Activated T-helper 17 cell treated with anti-CD3 and anti-CD28 coated beads, Interleukin-2, amount 50 U/mL, for 72 hours (primary cell): ENCODE measurements at regions not wholly inside any gene's neighbourhood (a gene's known extent, or its start where the extent isn't known, plus 50 kb on each side); places are given as distances from the start of the nearest gene placed in this dataset.
"Not testable (repeated sequence)": the region's sequence is repeated elsewhere in the genome, so short reads cannot be mapped to it uniquely, and the experiment has no call there.

Experiments used
- ATAC-seq: fragments of 150-1000 bp; cut with Tn5 transposase; replicated peaks from 2 replicates; pipeline ENCODE4 v1.10.0; 2021; ENCODE audit warnings: mild to moderate bottlenecking, moderate library complexity
- H3K27ac Mint-ChIP-seq: one replicate; pipeline ENCODE4 v1.8.0; 2022; ENCODE audit warnings: mixed read lengths
- H3K27me3 Mint-ChIP-seq: one replicate; pipeline ENCODE4 v1.8.0; 2022; ENCODE audit warnings: mixed read lengths
- H3K36me3 Mint-ChIP-seq: one replicate; pipeline ENCODE4 v1.8.0; 2022; ENCODE audit warnings: low read depth, mild to moderate bottlenecking, mixed read lengths
- H3K4me1 Mint-ChIP-seq: one replicate; pipeline ENCODE4 v1.8.0; 2022; ENCODE audit warnings: mixed read lengths
- H3K4me3 Mint-ChIP-seq: one replicate; pipeline ENCODE4 v1.8.0; 2022; ENCODE audit warnings: mild to moderate bottlenecking, mixed read lengths
- H3K9me3 Mint-ChIP-seq: one replicate; pipeline ENCODE4 v1.8.0; 2022; ENCODE audit warnings: mixed read lengths

DNA sequence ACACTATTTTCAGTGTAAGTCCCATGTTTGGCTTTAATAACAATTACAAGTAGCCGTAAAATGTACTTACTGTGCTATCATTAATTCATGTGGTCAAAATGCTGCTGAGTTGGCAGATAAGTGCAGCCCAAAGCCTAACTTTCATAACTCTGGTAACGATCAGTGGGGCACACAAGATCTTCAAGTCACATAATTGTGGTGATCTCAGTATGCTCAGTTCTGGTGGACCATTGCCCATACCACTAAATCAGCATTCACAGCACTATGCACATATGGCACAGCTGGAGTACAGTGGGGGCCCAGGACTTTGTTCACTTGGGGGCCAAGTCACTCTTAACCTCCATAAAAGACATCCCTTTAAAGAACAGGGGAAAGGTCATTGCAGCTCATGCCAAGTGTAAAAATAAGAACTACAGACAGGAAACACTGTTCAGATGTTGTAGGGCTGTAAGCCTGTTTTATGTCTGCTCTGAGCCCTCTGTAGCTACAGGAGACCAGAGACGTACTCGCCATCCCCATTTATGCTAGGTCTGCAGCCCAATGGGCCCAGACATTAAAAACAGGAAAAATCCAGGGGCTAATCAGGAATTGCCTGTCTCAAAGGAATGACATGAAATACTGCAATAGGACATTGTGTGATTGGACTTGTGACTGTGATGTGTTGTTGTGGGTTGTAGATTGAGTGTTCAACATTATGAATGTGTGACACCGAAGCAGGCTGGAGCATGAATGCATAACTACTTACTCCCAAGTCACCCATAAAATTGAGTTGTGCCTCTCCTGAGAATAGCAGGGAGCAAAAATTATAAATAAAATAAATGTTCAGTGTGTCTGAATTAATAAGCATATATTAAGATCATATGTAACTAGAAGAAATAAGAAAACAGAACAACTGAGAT lies 282.5 kb upstream of the EPHA3 start:
- no peak for ATAC-seq
- no peaks in the 10 kb centered on the region for H3K4me1 Mint-ChIP-seq
- H3K27ac Mint-ChIP-seq = no peak overlapping the region
- no peaks in the 10 kb centered on the region for H3K27me3 Mint-ChIP-seq
- H3K4me3 Mint-ChIP-seq = no peak overlapping the region
- H3K9me3 Mint-ChIP-seq = peaks cover 4% of the 10 kb centered on the region
- H3K36me3 Mint-ChIP-seq = no peaks in the 10 kb centered on the region

DNA sequence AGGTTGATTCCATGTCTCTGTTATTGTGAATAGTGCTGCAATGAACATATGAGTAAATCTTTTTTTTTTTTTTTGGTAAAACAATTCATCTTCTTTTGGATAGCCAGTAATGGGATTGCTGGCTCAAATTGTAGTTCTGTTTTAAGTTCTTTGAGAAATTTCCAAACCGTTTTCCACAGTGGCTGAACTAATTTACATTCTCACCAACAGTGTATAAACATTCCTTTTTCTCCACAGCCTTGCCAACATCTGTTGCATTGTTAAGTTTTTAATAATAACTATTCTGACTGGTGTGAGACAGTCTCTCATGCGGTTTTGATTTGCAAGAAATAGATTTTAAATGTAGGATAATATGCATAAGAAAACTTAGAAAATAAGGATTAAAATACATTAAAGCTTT lies 279.0 kb upstream of the EPHA3 start:
- peaks cover 4% of the 10 kb centered on the region for H3K9me3 Mint-ChIP-seq

DNA sequence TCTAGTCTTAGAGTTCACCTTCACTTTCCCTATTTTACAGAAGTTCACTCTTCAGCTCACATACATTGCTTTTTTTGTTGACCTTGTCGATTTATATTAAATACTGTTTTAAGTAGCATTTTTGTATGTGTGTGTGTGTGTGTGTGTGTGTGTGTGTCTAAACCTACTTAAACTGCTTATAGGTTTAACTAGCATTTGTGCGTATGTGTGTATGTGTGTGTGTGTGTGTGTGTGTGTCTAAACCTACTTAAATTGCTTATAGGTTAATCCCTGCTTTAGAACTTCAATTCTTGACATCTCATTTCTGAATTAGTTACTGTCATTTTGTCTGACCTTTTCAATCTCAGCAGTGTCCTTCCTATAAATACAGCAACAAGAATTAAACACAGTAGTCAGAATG lies 254.8 kb upstream of the EPHA3 start:
- no peak overlapping the region for H3K4me3 Mint-ChIP-seq
- no peak for ATAC-seq

More for the DNA sequence above, 279.0 kb upstream of the EPHA3 start:
- H3K36me3 Mint-ChIP-seq = no peaks in the 10 kb centered on the region
- no peak overlapping the region for H3K4me3 Mint-ChIP-seq
- no peak overlapping the region for H3K27ac Mint-ChIP-seq
- H3K4me1 Mint-ChIP-seq = no peaks in the 10 kb centered on the region
- no peak for ATAC-seq
- H3K27me3 Mint-ChIP-seq = no peaks in the 10 kb centered on the region

DNA sequence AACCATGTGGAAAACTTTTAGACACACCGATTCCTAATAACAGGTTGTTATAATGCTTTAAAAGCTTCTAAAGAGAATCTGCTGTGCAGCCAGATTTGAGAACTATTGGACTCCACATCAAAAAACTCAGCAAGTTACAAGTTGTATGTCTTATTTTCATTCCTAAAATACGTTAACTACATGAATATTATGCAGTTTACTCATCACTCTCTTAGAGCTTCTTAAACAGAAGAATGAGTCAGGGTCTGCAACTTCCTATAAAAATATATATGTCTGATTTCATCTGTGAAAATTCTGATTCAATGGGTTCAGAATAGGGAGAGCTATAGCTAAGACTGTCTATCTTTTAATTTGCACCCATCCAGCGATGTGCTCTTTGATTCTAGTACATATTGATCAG lies 244.2 kb upstream of the EPHA3 start:
- peaks cover 5% of the 10 kb centered on the region for H3K9me3 Mint-ChIP-seq
- ATAC-seq = no peak
- no peak overlapping the region for H3K27ac Mint-ChIP-seq
- H3K27me3 Mint-ChIP-seq = no peaks in the 10 kb centered on the region
- no peak overlapping the region for H3K4me3 Mint-ChIP-seq
- H3K36me3 Mint-ChIP-seq = no peaks in the 10 kb centered on the region
- H3K4me1 Mint-ChIP-seq = no peaks in the 10 kb centered on the region

More for the DNA sequence above, 254.8 kb upstream of the EPHA3 start:
- Mint-ChIP-seq H3K36me3 (no peaks in the 10 kb centered on the region), H3K27me3 (no peaks in the 10 kb centered on the region), H3K4me1 (no peaks in the 10 kb centered on the region), H3K9me3 (peaks cover 7% of the 10 kb centered on the region), H3K27ac (no peak overlapping the region)

DNA sequence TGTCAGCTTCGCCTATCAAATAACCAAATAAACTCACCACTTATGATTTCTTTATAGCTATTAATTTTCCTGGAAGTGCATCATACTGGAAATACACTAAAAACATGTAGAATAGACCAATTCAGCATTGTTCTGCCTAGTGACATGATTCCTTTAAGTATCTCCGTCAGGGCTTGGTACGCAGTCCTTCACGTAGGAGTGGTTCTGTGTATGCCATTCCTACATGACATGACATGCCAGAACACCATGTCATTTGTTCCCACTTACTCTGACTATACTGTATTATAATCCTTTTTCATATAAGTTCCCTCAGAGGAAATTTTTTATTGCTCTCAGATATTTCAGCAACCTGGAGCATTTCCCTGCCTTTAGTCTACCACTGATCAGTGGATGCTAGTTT lies 230.7 kb upstream of the EPHA3 start:
- ATAC-seq = no peak
- Mint-ChIP-seq H3K4me3 (no peak overlapping the region), H3K36me3 (no peaks in the 10 kb centered on the region), H3K27me3 (no peaks in the 10 kb centered on the region), H3K27ac (no peak overlapping the region), H3K9me3 (peaks cover 7% of the 10 kb centered on the region), H3K4me1 (no peaks in the 10 kb centered on the region)

DNA sequence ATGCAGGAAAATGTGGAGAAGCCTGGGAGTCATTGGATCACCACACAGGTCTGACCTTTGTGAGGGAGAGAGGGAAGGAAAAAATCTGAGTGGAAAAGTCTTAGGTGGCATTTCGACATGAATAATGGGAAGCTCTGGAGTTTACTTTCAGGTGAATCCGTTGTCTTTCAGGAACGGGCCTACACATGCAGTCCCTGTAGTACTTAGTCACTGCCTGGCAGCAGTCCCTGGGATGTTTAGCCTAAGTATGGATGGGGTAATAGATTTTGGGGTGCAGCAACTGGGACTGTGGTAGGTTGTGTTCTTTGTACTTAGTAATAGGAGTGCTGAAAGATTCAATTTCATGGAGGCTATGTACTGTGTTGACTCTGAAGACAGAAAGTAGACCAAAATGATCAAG lies 227.5 kb upstream of the EPHA3 start:
- ATAC-seq = no peak
- Mint-ChIP-seq H3K4me3 (no peak overlapping the region), H3K4me1 (no peaks in the 10 kb centered on the region), H3K9me3 (peaks cover 7% of the 10 kb centered on the region), H3K36me3 (no peaks in the 10 kb centered on the region), H3K27ac (no peak overlapping the region), H3K27me3 (no peaks in the 10 kb centered on the region)

DNA sequence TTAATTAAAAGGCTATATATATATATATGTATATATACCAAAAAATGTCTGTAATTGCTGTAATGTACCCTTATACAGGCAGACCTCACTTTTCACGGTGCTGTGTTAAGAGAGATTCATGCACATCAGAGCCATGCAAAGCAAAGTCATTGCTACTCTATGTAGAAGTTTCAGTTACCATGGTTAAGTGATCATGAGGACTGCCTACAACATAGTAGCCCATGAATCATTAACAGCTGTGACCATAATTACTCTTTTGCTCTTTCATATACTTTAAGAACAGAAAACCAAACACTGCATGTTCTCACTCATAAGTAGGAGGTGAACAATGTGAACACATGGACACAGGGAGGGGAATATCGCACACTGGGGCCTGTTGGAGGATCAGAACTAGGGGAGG lies 225.3 kb upstream of the EPHA3 start:
- Mint-ChIP-seq H3K27ac (no peak overlapping the region), H3K36me3 (no peaks in the 10 kb centered on the region), H3K4me1 (no peaks in the 10 kb centered on the region), H3K27me3 (no peaks in the 10 kb centered on the region), H3K4me3 (no peak overlapping the region), H3K9me3 (peaks cover 4% of the 10 kb centered on the region)
- ATAC-seq = no peak

DNA sequence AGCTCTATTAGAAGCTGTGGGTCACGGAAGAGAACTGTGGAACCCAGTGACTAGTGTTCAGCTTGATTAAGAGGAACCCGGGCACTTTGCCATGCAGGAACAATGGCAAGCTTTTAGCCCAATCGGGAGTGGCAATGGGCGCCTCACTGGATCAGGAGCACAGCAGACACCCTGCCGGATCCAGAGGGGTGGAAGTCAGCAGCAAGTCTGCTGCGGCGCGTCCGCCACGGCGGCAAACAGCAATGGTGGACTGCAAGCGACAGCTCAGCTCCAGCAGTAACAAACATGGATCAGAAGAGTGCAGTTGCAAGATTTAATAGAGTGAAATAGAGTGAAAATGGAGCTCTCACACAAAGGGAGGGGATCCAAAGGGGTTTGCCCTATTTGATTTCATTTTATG lies 220.8 kb upstream of the EPHA3 start:
- H3K4me3 Mint-ChIP-seq, H3K27me3 Mint-ChIP-seq, ATAC-seq, H3K9me3 Mint-ChIP-seq, H3K4me1 Mint-ChIP-seq, H3K36me3 Mint-ChIP-seq, H3K27ac Mint-ChIP-seq: not testable (repeated sequence)

DNA sequence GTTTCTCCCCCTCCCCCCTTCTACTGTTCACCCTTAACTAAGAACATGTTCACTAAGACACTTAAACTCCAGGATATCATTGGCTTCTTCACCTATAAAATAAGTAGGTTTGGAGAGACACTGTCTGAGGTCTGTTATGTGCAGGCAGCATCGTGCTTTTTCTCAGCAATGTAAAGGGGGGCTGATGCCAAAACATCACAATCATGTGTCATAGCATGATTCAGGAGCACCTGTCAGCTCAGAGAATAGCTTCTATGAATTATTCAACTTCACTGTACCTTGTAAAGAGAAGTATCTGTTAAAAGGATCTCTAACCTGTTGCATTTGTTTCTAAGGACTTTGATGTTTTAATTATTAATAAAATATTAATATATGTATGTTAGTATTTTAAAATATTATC lies 211.4 kb upstream of the EPHA3 start:
- no peak for ATAC-seq
- no peaks in the 10 kb centered on the region for H3K4me1 Mint-ChIP-seq
- peaks cover 7% of the 10 kb centered on the region for H3K9me3 Mint-ChIP-seq
- H3K27me3 Mint-ChIP-seq = no peaks in the 10 kb centered on the region
- H3K36me3 Mint-ChIP-seq = no peaks in the 10 kb centered on the region
- H3K27ac Mint-ChIP-seq = no peak overlapping the region
- no peak overlapping the region for H3K4me3 Mint-ChIP-seq

DNA sequence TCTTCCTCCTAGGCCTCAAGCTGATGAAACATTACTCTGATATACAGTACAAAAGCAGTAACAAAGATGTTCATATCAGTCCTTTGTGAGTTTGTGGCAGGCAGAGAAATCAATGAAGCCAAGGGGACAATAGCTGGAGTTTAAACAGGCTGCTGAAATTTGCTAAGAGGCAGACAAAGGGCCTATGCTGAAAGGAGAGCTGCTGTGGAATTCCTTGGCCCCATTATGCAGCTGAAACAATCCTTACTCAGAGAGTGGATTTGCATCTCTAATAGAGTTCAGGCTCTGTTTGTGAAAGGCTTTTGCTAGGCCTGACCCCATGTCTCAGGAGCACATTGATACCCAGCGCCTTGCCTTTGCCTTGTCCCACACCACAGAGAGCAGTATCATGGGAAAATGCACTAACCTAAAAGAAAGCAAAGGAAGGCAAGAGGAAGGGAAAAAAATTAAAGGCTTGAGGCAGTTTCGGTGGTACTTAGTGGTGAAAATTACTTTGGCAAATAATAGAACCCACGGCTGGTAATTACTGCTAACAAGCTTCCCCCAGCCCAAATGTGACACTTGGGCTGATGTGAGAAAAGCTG lies 195.0 kb upstream of the EPHA3 start:
- ATAC-seq = no peak
- Mint-ChIP-seq H3K27ac (no peak overlapping the region), H3K4me3 (no peak overlapping the region), H3K36me3 (no peaks in the 10 kb centered on the region), H3K9me3 (no peaks in the 10 kb centered on the region), H3K27me3 (no peaks in the 10 kb centered on the region), H3K4me1 (no peaks in the 10 kb centered on the region)

DNA sequence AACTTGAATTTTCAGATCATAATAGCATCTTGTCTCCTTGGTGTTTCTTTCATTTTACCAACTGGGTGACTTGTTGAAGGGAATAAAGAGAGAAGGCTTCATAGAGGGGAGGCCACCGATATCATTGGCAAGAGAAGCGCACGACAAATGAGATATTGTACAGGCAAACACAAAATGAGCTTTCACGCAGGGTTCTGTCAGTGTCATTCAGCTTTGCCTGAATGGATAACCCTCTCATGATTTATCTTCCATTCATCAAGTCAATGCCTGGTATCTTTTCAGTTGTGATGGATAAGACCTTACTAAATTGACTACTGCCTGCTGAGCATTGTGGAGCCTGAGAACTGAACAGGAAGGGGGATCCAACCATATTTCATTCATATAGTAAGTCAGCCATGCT lies 188.6 kb upstream of the EPHA3 start:
- H3K27me3 Mint-ChIP-seq = no peaks in the 10 kb centered on the region
- no peaks in the 10 kb centered on the region for H3K36me3 Mint-ChIP-seq
- H3K9me3 Mint-ChIP-seq = no peaks in the 10 kb centered on the region
- no peak overlapping the region for H3K4me3 Mint-ChIP-seq
- no peak for ATAC-seq
- H3K27ac Mint-ChIP-seq = no peak overlapping the region
- H3K4me1 Mint-ChIP-seq = no peaks in the 10 kb centered on the region

DNA sequence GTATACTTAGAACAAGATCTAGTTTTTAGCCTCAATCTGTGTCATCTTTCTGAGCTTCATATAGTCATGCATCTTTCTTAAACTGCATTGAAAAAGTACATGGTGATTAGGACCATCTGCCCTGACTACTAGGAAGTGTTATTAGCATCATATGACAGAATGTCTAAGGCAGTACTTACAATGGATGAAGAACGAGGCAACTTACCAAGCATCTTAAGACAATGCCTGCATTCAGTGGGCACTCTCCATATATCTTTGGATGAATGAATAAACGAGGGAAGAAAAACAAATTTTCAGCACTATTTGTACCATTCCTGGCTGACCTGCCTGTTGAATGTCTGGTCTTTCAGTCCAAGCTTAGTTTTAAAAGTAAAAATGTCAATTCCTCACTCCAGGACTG lies 185.4 kb upstream of the EPHA3 start:
- Mint-ChIP-seq H3K9me3 (no peaks in the 10 kb centered on the region), H3K4me1 (no peaks in the 10 kb centered on the region), H3K4me3 (no peak overlapping the region), H3K36me3 (no peaks in the 10 kb centered on the region), H3K27ac (no peak overlapping the region), H3K27me3 (no peaks in the 10 kb centered on the region)
- no peak for ATAC-seq

DNA sequence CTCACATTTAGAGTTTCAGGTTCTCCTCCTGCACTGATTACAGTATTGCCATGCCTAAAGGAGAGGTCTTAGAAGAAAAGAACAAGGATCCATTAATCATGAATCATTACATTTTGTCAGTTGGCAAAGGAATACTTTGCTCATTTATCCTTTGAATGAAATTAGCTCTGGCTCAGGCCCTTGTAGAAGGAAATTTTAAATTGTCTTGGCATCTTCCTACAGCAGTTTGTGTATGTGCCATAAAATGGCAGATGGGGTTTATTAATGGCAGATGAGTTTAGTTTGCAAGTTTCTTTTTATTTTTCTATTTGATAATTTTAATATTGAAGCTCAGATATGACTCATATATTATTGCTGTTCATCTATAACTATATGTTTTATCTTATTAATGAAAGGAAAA lies 181.2 kb upstream of the EPHA3 start:
- Mint-ChIP-seq H3K27ac (no peak overlapping the region), H3K9me3 (no peaks in the 10 kb centered on the region), H3K4me3 (no peak overlapping the region), H3K27me3 (no peaks in the 10 kb centered on the region), H3K4me1 (no peaks in the 10 kb centered on the region), H3K36me3 (no peaks in the 10 kb centered on the region)
- ATAC-seq = no peak

DNA sequence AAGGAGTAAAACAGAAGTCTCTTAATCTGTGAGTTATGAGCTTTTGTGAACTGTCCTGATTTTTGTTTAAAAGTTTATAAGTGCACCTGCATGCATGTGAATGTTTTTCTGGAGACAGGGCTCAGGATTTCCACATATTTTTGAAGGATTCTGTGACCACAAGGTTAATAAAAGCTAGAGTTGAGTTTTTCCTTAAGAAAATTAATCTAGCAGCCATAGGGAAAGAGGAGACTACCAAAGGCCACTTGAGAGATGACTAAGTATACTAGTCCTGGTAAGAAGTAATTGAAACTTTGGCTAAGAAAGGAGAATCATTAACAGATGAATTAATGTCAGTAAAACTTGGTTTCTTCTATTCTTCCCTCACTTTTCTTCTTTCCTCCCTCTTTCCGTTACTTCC lies 176.8 kb upstream of the EPHA3 start:
- no peak for ATAC-seq
- Mint-ChIP-seq H3K4me1 (no peaks in the 10 kb centered on the region), H3K4me3 (no peak overlapping the region), H3K9me3 (peaks cover 4% of the 10 kb centered on the region), H3K27me3 (no peaks in the 10 kb centered on the region), H3K36me3 (no peaks in the 10 kb centered on the region), H3K27ac (no peak overlapping the region)

DNA sequence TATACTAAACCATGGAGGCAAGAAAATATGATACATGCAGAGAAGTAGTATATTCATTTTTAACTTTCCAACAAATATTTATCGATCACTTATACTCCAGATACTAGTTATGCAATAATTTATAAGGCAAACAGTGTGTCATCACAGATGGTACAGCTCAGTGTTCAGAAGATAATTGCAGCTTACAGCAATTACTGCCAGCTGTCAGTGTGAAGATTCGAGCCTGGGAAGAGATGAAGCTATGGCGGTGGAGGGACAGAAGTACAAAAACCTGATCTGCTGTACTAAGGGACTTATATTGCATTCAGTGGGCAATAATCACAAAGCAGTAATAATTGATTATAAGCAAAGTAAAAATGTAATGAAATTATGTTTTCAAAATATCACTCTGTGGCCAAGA lies 170.6 kb upstream of the EPHA3 start:
- no peak overlapping the region for H3K27ac Mint-ChIP-seq
- no peak for ATAC-seq
- peaks cover 4% of the 10 kb centered on the region for H3K9me3 Mint-ChIP-seq
- H3K27me3 Mint-ChIP-seq = no peaks in the 10 kb centered on the region
- H3K36me3 Mint-ChIP-seq = no peaks in the 10 kb centered on the region
- no peak overlapping the region for H3K4me3 Mint-ChIP-seq
- no peaks in the 10 kb centered on the region for H3K4me1 Mint-ChIP-seq
